ENCODE measurements at regions not wholly inside any gene's neighbourhood (a gene's known extent, or its start where the extent isn't known, plus 50 kb on each side); places are given as distances from the start of the nearest gene placed in this dataset.

DNA sequence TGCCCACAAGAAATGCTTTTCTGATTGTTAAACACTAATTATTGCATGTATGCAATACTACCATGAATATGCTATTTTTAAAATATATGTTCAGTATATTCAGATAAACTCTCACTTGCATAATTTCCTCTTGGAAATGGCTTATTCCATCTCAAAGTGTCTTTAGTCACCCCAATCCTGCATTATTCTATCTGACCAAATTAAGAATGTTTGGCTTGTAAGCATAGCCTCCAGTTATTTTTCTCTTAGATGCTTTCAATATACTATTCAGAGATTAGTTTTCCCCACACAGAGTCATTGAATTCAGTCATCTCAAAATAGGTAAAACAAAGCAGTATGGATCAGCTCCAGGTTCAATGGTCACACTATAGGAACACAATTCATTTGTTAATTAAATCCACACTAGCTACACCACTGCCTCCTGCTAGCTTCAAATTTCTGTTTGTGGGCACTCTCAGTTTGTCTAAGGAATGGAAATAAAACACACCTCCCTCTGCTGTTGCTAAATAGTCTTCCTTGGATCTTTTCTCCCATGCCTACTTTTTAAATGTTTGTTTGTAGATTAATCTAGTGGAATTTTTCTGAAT, 134.6 kb upstream of the TBCA start:
- TF ChIP-seq FOXP1 (CRISPR knock-in tag; IDR thresholded peaks at IDR 0.05; ENCODE audit: borderline replicate concordance), result no peak
- TF ChIP-seq, protein P1, sequence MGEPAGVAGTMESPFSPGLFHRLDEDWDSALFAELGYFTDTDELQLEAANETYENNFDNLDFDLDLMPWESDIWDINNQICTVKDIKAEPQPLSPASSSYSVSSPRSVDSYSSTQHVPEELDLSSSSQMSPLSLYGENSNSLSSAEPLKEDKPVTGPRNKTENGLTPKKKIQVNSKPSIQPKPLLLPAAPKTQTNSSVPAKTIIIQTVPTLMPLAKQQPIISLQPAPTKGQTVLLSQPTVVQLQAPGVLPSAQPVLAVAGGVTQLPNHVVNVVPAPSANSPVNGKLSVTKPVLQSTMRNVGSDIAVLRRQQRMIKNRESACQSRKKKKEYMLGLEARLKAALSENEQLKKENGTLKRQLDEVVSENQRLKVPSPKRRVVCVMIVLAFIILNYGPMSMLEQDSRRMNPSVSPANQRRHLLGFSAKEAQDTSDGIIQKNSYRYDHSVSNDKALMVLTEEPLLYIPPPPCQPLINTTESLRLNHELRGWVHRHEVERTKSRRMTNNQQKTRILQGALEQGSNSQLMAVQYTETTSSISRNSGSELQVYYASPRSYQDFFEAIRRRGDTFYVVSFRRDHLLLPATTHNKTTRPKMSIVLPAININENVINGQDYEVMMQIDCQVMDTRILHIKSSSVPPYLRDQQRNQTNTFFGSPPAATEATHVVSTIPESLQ (CRISPR knock-in tag; IDR thresholded peaks at IDR 0.05), result no peak
- no peak for TF ChIP-seq ZNF396 (CRISPR knock-in tag; IDR thresholded peaks at IDR 0.05; ENCODE audit: borderline replicate concordance)
- TF ChIP-seq, protein P2, sequence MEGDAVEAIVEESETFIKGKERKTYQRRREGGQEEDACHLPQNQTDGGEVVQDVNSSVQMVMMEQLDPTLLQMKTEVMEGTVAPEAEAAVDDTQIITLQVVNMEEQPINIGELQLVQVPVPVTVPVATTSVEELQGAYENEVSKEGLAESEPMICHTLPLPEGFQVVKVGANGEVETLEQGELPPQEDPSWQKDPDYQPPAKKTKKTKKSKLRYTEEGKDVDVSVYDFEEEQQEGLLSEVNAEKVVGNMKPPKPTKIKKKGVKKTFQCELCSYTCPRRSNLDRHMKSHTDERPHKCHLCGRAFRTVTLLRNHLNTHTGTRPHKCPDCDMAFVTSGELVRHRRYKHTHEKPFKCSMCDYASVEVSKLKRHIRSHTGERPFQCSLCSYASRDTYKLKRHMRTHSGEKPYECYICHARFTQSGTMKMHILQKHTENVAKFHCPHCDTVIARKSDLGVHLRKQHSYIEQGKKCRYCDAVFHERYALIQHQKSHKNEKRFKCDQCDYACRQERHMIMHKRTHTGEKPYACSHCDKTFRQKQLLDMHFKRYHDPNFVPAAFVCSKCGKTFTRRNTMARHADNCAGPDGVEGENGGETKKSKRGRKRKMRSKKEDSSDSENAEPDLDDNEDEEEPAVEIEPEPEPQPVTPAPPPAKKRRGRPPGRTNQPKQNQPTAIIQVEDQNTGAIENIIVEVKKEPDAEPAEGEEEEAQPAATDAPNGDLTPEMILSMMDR (IDR thresholded peaks at IDR 0.05), result no peak
- no peak for TF ChIP-seq ETV6 (CRISPR knock-in tag; IDR thresholded peaks at IDR 0.05)
- TF ChIP-seq CREM (CRISPR knock-in tag; IDR thresholded peaks at IDR 0.05), result no peak
- TF ChIP-seq FOXJ3 (CRISPR knock-in tag; IDR thresholded peaks at IDR 0.05; ENCODE audit: borderline replicate concordance), result no peak
- no peak for TF ChIP-seq MLX (CRISPR knock-in tag; IDR thresholded peaks at IDR 0.05)
- TF ChIP-seq USF2 (CRISPR knock-in tag; IDR thresholded peaks at IDR 0.05), result no peak
- TF ChIP-seq MXD4 (CRISPR knock-in tag; IDR thresholded peaks at IDR 0.05; ENCODE audit: borderline replicate concordance), result no peak
- TF ChIP-seq SP1 (CRISPR knock-in tag; conservative IDR thresholded peaks at IDR 0.05), result no peak
